BE2C (cell line): ENCODE measurements at regions not wholly inside any gene's neighbourhood (a gene's known extent, or its start where the extent isn't known, plus 50 kb on each side); places are given as distances from the start of the nearest gene placed in this dataset.

Experiments used
- DNase-seq: peaks from one replicate; pipeline ENCODE4 v3.0.0-alpha.2; 2020
- H3K27me3 ChIP-seq: fragments of 250-450 bp; sonication (Bioruptor Pico); 2 replicates; pipeline ENCODE4 v1.5.1; 2020; ENCODE audit warnings: mild to moderate bottlenecking
- H3K36me3 ChIP-seq: fragments of 250-450 bp; sonication (Bioruptor Pico); 2 replicates; pipeline ENCODE4 v1.5.1; 2020; ENCODE audit warnings: mild to moderate bottlenecking
- H3K4me1 ChIP-seq: fragments of 250-450 bp; sonication (Bioruptor Pico); 2 replicates; pipeline ENCODE4 v1.5.1; 2020
- H3K4me3 ChIP-seq: 2 replicates; pipeline ENCODE4 v1.5.1; 2011; ENCODE audit warnings: low read depth, low read length
- H3K9me3 ChIP-seq: fragments of 250-450 bp; sonication (Bioruptor Pico); 2 replicates; pipeline ENCODE4 v1.5.1; 2020
- TF ChIP-seq, protein P1 (sequence below): IDR thresholded peaks from 2 replicates; pipeline ENCODE4 v1.5.1; 2012; ENCODE audit warnings: mild to moderate bottlenecking, low read depth, low read length

DNA sequence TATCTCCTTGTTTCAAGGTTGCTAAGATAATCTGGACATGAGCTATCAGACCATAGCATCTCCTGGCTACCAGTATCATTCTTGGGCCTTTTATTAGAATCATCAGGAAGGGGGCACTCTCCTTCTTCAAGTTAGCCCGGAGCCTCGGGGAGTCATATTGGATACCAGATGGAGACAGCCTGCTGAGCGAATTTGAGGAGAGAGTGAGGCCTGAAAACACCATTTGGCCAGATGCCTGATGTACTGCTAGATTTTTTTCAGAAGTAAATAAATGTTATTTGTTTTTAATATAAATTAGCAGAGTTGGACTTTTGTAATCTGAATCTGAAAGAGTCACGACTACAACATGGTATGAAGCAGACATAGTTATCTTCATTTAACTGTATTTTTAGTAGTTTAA is 848.6 kb downstream of the IGSF11 start:
- H3K4me3 ChIP-seq, result no peak overlapping the region
- no peaks in the 10 kb centered on the region for H3K9me3 ChIP-seq
- no peak for DNase-seq
- H3K27me3 ChIP-seq, result no peaks in the 10 kb centered on the region
- TF ChIP-seq, protein P1, sequence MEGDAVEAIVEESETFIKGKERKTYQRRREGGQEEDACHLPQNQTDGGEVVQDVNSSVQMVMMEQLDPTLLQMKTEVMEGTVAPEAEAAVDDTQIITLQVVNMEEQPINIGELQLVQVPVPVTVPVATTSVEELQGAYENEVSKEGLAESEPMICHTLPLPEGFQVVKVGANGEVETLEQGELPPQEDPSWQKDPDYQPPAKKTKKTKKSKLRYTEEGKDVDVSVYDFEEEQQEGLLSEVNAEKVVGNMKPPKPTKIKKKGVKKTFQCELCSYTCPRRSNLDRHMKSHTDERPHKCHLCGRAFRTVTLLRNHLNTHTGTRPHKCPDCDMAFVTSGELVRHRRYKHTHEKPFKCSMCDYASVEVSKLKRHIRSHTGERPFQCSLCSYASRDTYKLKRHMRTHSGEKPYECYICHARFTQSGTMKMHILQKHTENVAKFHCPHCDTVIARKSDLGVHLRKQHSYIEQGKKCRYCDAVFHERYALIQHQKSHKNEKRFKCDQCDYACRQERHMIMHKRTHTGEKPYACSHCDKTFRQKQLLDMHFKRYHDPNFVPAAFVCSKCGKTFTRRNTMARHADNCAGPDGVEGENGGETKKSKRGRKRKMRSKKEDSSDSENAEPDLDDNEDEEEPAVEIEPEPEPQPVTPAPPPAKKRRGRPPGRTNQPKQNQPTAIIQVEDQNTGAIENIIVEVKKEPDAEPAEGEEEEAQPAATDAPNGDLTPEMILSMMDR, result no peak
- no peaks in the 10 kb centered on the region for H3K4me1 ChIP-seq
- H3K36me3 ChIP-seq, result no peaks in the 10 kb centered on the region

GRCh38 chr3:118187221-118187620 is 847.4 kb downstream of the IGSF11 start:
- H3K4me3 ChIP-seq, result no peak overlapping the region
- no peaks in the 10 kb centered on the region for H3K27me3 ChIP-seq
- no peaks in the 10 kb centered on the region for H3K9me3 ChIP-seq
- DNase-seq, result no peak
- no peaks in the 10 kb centered on the region for H3K36me3 ChIP-seq
- TF ChIP-seq, protein P1, result no peak
- H3K4me1 ChIP-seq, result no peaks in the 10 kb centered on the region

GRCh38 chr3:118196183-118196582 is 838.5 kb downstream of the IGSF11 start:
- DNase-seq, result no peak

GRCh38 chr3:118199044-118199443 is 835.6 kb downstream of the IGSF11 start:
- H3K36me3 ChIP-seq, result no peaks in the 10 kb centered on the region
- TF ChIP-seq, protein P1, result no peak
- no peak for DNase-seq
- H3K27me3 ChIP-seq, result no peaks in the 10 kb centered on the region
- H3K4me3 ChIP-seq, result no peak overlapping the region
- no peaks in the 10 kb centered on the region for H3K4me1 ChIP-seq
- H3K9me3 ChIP-seq, result no peaks in the 10 kb centered on the region

More at GRCh38 chr3:118196183-118196582, 838.5 kb downstream of the IGSF11 start:
- Histone ChIP-seq H3K9me3 (no peaks in the 10 kb centered on the region), H3K4me1 (no peaks in the 10 kb centered on the region), H3K27me3 (no peaks in the 10 kb centered on the region), H3K4me3 (no peak overlapping the region), H3K36me3 (no peaks in the 10 kb centered on the region)
- TF ChIP-seq, protein P1, result no peak

- Histone ChIP-seq H3K27me3 (no peaks in the 10 kb centered on the region), H3K4me1 (no peaks in the 10 kb centered on the region), H3K9me3 (no peaks in the 10 kb centered on the region), H3K4me3 (no peak overlapping the region), H3K36me3 (no peaks in the 10 kb centered on the region)
- DNase-seq, result no peak
- TF ChIP-seq, protein P1, result no peak
Observed at GRCh38 chr3:118204052-118204656, 830.5 kb downstream of the IGSF11 start.

DNA sequence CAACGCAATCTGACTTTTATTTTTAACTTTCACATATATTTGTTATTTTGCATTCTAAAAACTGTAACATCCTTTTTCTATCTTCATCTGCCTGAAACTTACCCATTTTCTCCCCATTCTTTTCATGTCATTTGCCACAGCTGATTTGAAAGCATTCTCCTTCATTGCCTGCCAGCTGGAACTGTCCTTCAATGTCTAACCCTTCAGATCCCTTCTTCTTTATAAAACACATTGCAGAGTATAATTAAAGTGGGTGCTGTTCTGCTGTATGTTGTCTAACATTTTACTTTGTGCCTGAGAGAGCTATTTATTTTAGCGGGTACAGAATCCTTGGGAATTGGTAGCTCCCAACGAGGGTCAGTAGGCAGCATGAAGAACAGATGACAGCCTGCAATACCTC is 827.4 kb downstream of the IGSF11 start:
- H3K27me3 ChIP-seq, result no peaks in the 10 kb centered on the region
- no peaks in the 10 kb centered on the region for H3K9me3 ChIP-seq
- TF ChIP-seq, protein P1, result no peak
- H3K36me3 ChIP-seq, result no peaks in the 10 kb centered on the region
- no peak overlapping the region for H3K4me3 ChIP-seq
- H3K4me1 ChIP-seq, result no peaks in the 10 kb centered on the region
- DNase-seq, result no peak
